ENCODE measurements at regions not wholly inside any gene's neighbourhood (a gene's known extent, or its start where the extent isn't known, plus 50 kb on each side); places are given as distances from the start of the nearest gene placed in this dataset.

GRCh38 chr1:199725002-199725565 is 302.4 kb upstream of the NR5A2 start:
- no peaks in the 10 kb centered on the region for H3K9me3 ChIP-seq
- H3K27ac ChIP-seq = no peak overlapping the region
- DNase-seq (ENCODE audit: low spot score) = no peak
- no peaks in the 10 kb centered on the region for H3K27me3 ChIP-seq
- no peak for TF ChIP-seq CTCF (IDR thresholded peaks at IDR 0.05)
- H3K36me3 ChIP-seq = no peaks in the 10 kb centered on the region
- H3K4me3 ChIP-seq = no peak overlapping the region
- H3K4me1 ChIP-seq = no peaks in the 10 kb centered on the region

- TF ChIP-seq CTCF (IDR thresholded peaks at IDR 0.05) = no peak
- Histone ChIP-seq H3K36me3 (no peaks in the 10 kb centered on the region), H3K4me3 (no peak overlapping the region), H3K27ac (no peak overlapping the region), H3K4me1 (no peaks in the 10 kb centered on the region), H3K27me3 (no peaks in the 10 kb centered on the region), H3K9me3 (no peaks in the 10 kb centered on the region)
- no peak for DNase-seq (ENCODE audit: low spot score)
Measured at GRCh38 chr1:199727682-199728081, 299.8 kb upstream of the NR5A2 start.

GRCh38 chr1:199728345-199728744 is 299.2 kb upstream of the NR5A2 start:
- Histone ChIP-seq H3K27me3 (no peaks in the 10 kb centered on the region), H3K36me3 (no peaks in the 10 kb centered on the region), H3K4me1 (no peaks in the 10 kb centered on the region), H3K27ac (no peak overlapping the region), H3K4me3 (no peak overlapping the region), H3K9me3 (no peaks in the 10 kb centered on the region)
- TF ChIP-seq CTCF (IDR thresholded peaks at IDR 0.05) = no peak
- DNase-seq (ENCODE audit: low spot score) = no peak

- no peaks in the 10 kb centered on the region for H3K36me3 ChIP-seq
- DNase-seq (ENCODE audit: low spot score) = no peak
- no peaks in the 10 kb centered on the region for H3K4me1 ChIP-seq
- H3K4me3 ChIP-seq = no peak overlapping the region
- H3K27ac ChIP-seq = no peak overlapping the region
- no peaks in the 10 kb centered on the region for H3K27me3 ChIP-seq
- H3K9me3 ChIP-seq = no peaks in the 10 kb centered on the region
- TF ChIP-seq CTCF (IDR thresholded peaks at IDR 0.05) = no peak
Measured at GRCh38 chr1:199733125-199733524, 294.4 kb upstream of the NR5A2 start.

GRCh38 chr1:199734186-199734585 is 293.3 kb upstream of the NR5A2 start:
- Histone ChIP-seq H3K4me1 (no peaks in the 10 kb centered on the region), H3K27me3 (no peaks in the 10 kb centered on the region), H3K9me3 (no peaks in the 10 kb centered on the region), H3K36me3 (no peaks in the 10 kb centered on the region), H3K4me3 (no peak overlapping the region), H3K27ac (no peak overlapping the region)
- no peak for DNase-seq (ENCODE audit: low spot score)
- no peak for TF ChIP-seq CTCF (IDR thresholded peaks at IDR 0.05)

GRCh38 chr1:199735660-199736059 is 291.9 kb upstream of the NR5A2 start:
- H3K4me1 ChIP-seq = no peaks in the 10 kb centered on the region
- no peak overlapping the region for H3K27ac ChIP-seq
- no peaks in the 10 kb centered on the region for H3K9me3 ChIP-seq
- no peak for TF ChIP-seq CTCF (IDR thresholded peaks at IDR 0.05)
- no peak for DNase-seq (ENCODE audit: low spot score)
- H3K36me3 ChIP-seq = no peaks in the 10 kb centered on the region
- H3K4me3 ChIP-seq = no peak overlapping the region
- no peaks in the 10 kb centered on the region for H3K27me3 ChIP-seq

Data from right atrium auricular region (tissue), 2 donors.